ENCODE measurements at regions not wholly inside any gene's neighbourhood (a gene's known extent, or its start where the extent isn't known, plus 50 kb on each side); places are given as distances from the start of the nearest gene placed in this dataset.
A peak's percentile ranks its signal among the peaks of the same experiment; 100 is the strongest.

- POLR2A ChIA-PET: no interaction called here
- Mint-ChIP-seq H3K27me3 (no peaks in the 10 kb centered on the region), H3K4me3 (no peak overlapping the region), H3K36me3 (peaks cover 0 to 9% (median 5%) of the 10 kb centered on the region in 5 donors), H3K27ac (no peak overlapping the region), H3K9me3 (peaks cover 0 to 5% (median 0%) of the 10 kb centered on the region in 11 donors), H3K4me1 (no peaks in the 10 kb centered on the region)
- Histone ChIP-seq H3K9me3 (ENCODE audit: control insufficient read depth in 2 of 3, low read length in 3 of 3) (no peaks in the 10 kb centered on the region), H3K27ac (ENCODE audit: low read depth, low read length) (no peak overlapping the region), H3K4me1 (ENCODE audit: control insufficient read depth in 2 of 2, insufficient read depth in 2 of 2, low read length in 2 of 2) (no peaks in the 10 kb centered on the region), H3K27me3 (ENCODE audit: control insufficient read depth in 2 of 2, insufficient read depth in 2 of 2, low read length in 2 of 2) (peaks cover 0 to 3% of the 10 kb centered on the region in 2 donors), H3K36me3 (ENCODE audit: control insufficient read depth in 2 of 3, insufficient read depth in 3 of 3, low read length in 3 of 3) (no peaks in the 10 kb centered on the region), H3K4me3 (ENCODE audit: low read length) (no peak overlapping the region)
- CTCF ChIA-PET: no interaction called here
- intact Hi-C loops (cut with micrococcal nuclease): no loop called here
- ATAC-seq (no peak), DNase-seq (no peak)
These were observed 190.6 kb upstream of the HS3ST3A1 start for GRCh38 chr17:13792314-13792713.

GRCh38 chr17:13793951-13794350 lies 192.2 kb upstream of the HS3ST3A1 start:
- Histone ChIP-seq H3K27ac (ENCODE audit: low read depth, low read length) (no peak overlapping the region), H3K27me3 (ENCODE audit: control insufficient read depth in 2 of 2, insufficient read depth in 2 of 2, low read length in 2 of 2) (peaks cover 0 to 3% of the 10 kb centered on the region in 2 donors), H3K4me3 (ENCODE audit: low read length) (no peak overlapping the region), H3K36me3 (ENCODE audit: control insufficient read depth in 2 of 3, insufficient read depth in 3 of 3, low read length in 3 of 3) (no peaks in the 10 kb centered on the region), H3K9me3 (ENCODE audit: control insufficient read depth in 2 of 3, low read length in 3 of 3) (no peaks in the 10 kb centered on the region), H3K4me1 (ENCODE audit: control insufficient read depth in 2 of 2, insufficient read depth in 2 of 2, low read length in 2 of 2) (no peaks in the 10 kb centered on the region)
- Mint-ChIP-seq H3K9me3 (peaks cover 0 to 5% (median 1%) of the 10 kb centered on the region in 11 donors), H3K27me3 (no peaks in the 10 kb centered on the region), H3K36me3 (peaks cover 0 to 7% (median 0%) of the 10 kb centered on the region in 5 donors), H3K4me1 (no peaks in the 10 kb centered on the region), H3K27ac (no peak overlapping the region), H3K4me3 (no peak overlapping the region)
- POLR2A ChIA-PET: no interaction called here
- CTCF ChIA-PET: no interaction called here
- intact Hi-C loops (cut with micrococcal nuclease): no loop called here
- ATAC-seq: no peak
- no peak for DNase-seq

GRCh38 chr17:13797863-13798262 lies 196.1 kb upstream of the HS3ST3A1 start:
- Mint-ChIP-seq H3K27ac (no peak overlapping the region), H3K4me3 (no peak overlapping the region), H3K9me3 (peaks cover 0 to 5% (median 0%) of the 10 kb centered on the region in 11 donors), H3K36me3 (peaks cover 0 to 10% (median 0%) of the 10 kb centered on the region in 5 donors), H3K27me3 (no peaks in the 10 kb centered on the region), H3K4me1 (no peaks in the 10 kb centered on the region)
- H3K36me3 ChIP-seq (ENCODE audit: control insufficient read depth in 2 of 3, insufficient read depth in 3 of 3, low read length in 3 of 3): no peaks in the 10 kb centered on the region
- no peak overlapping the region for H3K4me3 ChIP-seq (ENCODE audit: low read length)
- ATAC-seq: no peak
- POLR2A ChIA-PET: no interaction called here
- no peaks in the 10 kb centered on the region for H3K27me3 ChIP-seq (ENCODE audit: control insufficient read depth in 2 of 2, insufficient read depth in 2 of 2, low read length in 2 of 2)
- no peak overlapping the region for H3K27ac ChIP-seq (ENCODE audit: low read depth, low read length)
- H3K4me1 ChIP-seq (ENCODE audit: control insufficient read depth in 2 of 2, insufficient read depth in 2 of 2, low read length in 2 of 2): no peaks in the 10 kb centered on the region
- intact Hi-C loops (cut with micrococcal nuclease): no loop called here
- no peaks in the 10 kb centered on the region for H3K9me3 ChIP-seq (ENCODE audit: control insufficient read depth in 2 of 3, low read length in 3 of 3)
- CTCF ChIA-PET: no interaction called here
- no peak for DNase-seq

GRCh38 chr17:13806092-13806491 lies 204.4 kb upstream of the HS3ST3A1 start:
- ChIA-PET POLR2A (no interaction called here), CTCF (no interaction called here)
- H3K9me3 Mint-ChIP-seq: peaks cover 0 to 5% (median 0%) of the 10 kb centered on the region in 11 donors
- H3K36me3 ChIP-seq (ENCODE audit: control insufficient read depth in 2 of 3, insufficient read depth in 3 of 3, low read length in 3 of 3): no peaks in the 10 kb centered on the region
- H3K36me3 Mint-ChIP-seq: peaks cover 0 to 4% (median 3%) of the 10 kb centered on the region in 5 donors
- H3K4me1 ChIP-seq (ENCODE audit: control insufficient read depth in 2 of 2, insufficient read depth in 2 of 2, low read length in 2 of 2): no peaks in the 10 kb centered on the region
- no peaks in the 10 kb centered on the region for H3K27me3 Mint-ChIP-seq
- no peak overlapping the region for H3K4me3 ChIP-seq (ENCODE audit: low read length)
- DNase-seq (no peak), ATAC-seq (no peak)
- intact Hi-C loops (cut with micrococcal nuclease): no loop called here
- no peak overlapping the region for H3K27ac ChIP-seq (ENCODE audit: low read depth, low read length)
- no peak overlapping the region for H3K4me3 Mint-ChIP-seq
- no peaks in the 10 kb centered on the region for H3K9me3 ChIP-seq (ENCODE audit: control insufficient read depth in 2 of 3, low read length in 3 of 3)
- H3K27ac Mint-ChIP-seq: peak overlapping the region in 1 of 9 donors; percentile 16
- H3K27me3 ChIP-seq (ENCODE audit: control insufficient read depth in 2 of 2, insufficient read depth in 2 of 2, low read length in 2 of 2): no peaks in the 10 kb centered on the region
- peaks cover 0 to 6% (median 0%) of the 10 kb centered on the region in 7 donors for H3K4me1 Mint-ChIP-seq

GRCh38 chr17:13807103-13807502 lies 205.4 kb upstream of the HS3ST3A1 start:
- intact Hi-C loops (cut with micrococcal nuclease): no loop called here
- ATAC-seq: no peak
- H3K4me3 Mint-ChIP-seq: no peak overlapping the region
- no peak overlapping the region for H3K27ac ChIP-seq (ENCODE audit: low read depth, low read length)
- H3K27me3 Mint-ChIP-seq: no peaks in the 10 kb centered on the region
- no peak overlapping the region for H3K27ac Mint-ChIP-seq
- H3K36me3 Mint-ChIP-seq: peaks cover 0 to 4% (median 3%) of the 10 kb centered on the region in 5 donors
- peaks cover 0 to 5% (median 0%) of the 10 kb centered on the region in 11 donors for H3K9me3 Mint-ChIP-seq
- CTCF ChIA-PET: no interaction called here
- no peaks in the 10 kb centered on the region for H3K4me1 ChIP-seq (ENCODE audit: control insufficient read depth in 2 of 2, insufficient read depth in 2 of 2, low read length in 2 of 2)
- H3K4me1 Mint-ChIP-seq: peaks cover 0 to 6% (median 0%) of the 10 kb centered on the region in 7 donors
- H3K27me3 ChIP-seq (ENCODE audit: control insufficient read depth in 2 of 2, insufficient read depth in 2 of 2, low read length in 2 of 2): no peaks in the 10 kb centered on the region
- DNase-seq: no peak
- H3K36me3 ChIP-seq (ENCODE audit: control insufficient read depth in 2 of 3, insufficient read depth in 3 of 3, low read length in 3 of 3): no peaks in the 10 kb centered on the region
- no peaks in the 10 kb centered on the region for H3K9me3 ChIP-seq (ENCODE audit: control insufficient read depth in 2 of 3, low read length in 3 of 3)
- POLR2A ChIA-PET: no interaction called here
- H3K4me3 ChIP-seq (ENCODE audit: low read length): no peak overlapping the region

GRCh38 chr17:13812350-13812749 lies 210.6 kb upstream of the HS3ST3A1 start:
- peaks cover 0 to 8% (median 0%) of the 10 kb centered on the region in 11 donors for H3K9me3 Mint-ChIP-seq
- no peak overlapping the region for H3K4me3 Mint-ChIP-seq
- Histone ChIP-seq H3K27me3 (ENCODE audit: control insufficient read depth in 2 of 2, insufficient read depth in 2 of 2, low read length in 2 of 2) (no peaks in the 10 kb centered on the region), H3K4me1 (ENCODE audit: control insufficient read depth in 2 of 2, insufficient read depth in 2 of 2, low read length in 2 of 2) (no peaks in the 10 kb centered on the region), H3K36me3 (ENCODE audit: control insufficient read depth in 2 of 3, insufficient read depth in 3 of 3, low read length in 3 of 3) (no peaks in the 10 kb centered on the region), H3K4me3 (ENCODE audit: low read length) (no peak overlapping the region), H3K9me3 (ENCODE audit: control insufficient read depth in 2 of 3, low read length in 3 of 3) (no peaks in the 10 kb centered on the region), H3K27ac (ENCODE audit: low read depth, low read length) (no peak overlapping the region)
- CTCF ChIA-PET: no interaction called here
- no peaks in the 10 kb centered on the region for H3K27me3 Mint-ChIP-seq
- POLR2A ChIA-PET: no interaction called here
- intact Hi-C loops (cut with micrococcal nuclease): no loop called here
- no peaks in the 10 kb centered on the region for H3K4me1 Mint-ChIP-seq
- H3K27ac Mint-ChIP-seq: no peak overlapping the region
- H3K36me3 Mint-ChIP-seq: peaks cover 0 to 9% (median 3%) of the 10 kb centered on the region in 5 donors
- no peak for DNase-seq
- no peak for ATAC-seq

- Mint-ChIP-seq H3K9me3 (peaks cover 0 to 5% (median 0%) of the 10 kb centered on the region in 11 donors), H3K4me1 (no peaks in the 10 kb centered on the region), H3K27ac (no peak overlapping the region), H3K27me3 (no peaks in the 10 kb centered on the region), H3K36me3 (peaks cover 0 to 7% (median 4%) of the 10 kb centered on the region in 5 donors), H3K4me3 (no peak overlapping the region)
- CTCF ChIA-PET: no interaction called here
- H3K36me3 ChIP-seq (ENCODE audit: control insufficient read depth in 2 of 3, insufficient read depth in 3 of 3, low read length in 3 of 3): no peaks in the 10 kb centered on the region
- no peaks in the 10 kb centered on the region for H3K4me1 ChIP-seq (ENCODE audit: control insufficient read depth in 2 of 2, insufficient read depth in 2 of 2, low read length in 2 of 2)
- no peaks in the 10 kb centered on the region for H3K9me3 ChIP-seq (ENCODE audit: control insufficient read depth in 2 of 3, low read length in 3 of 3)
- intact Hi-C loops (cut with micrococcal nuclease): no loop called here
- POLR2A ChIA-PET: no interaction called here
- H3K27ac ChIP-seq (ENCODE audit: low read depth, low read length): no peak overlapping the region
- no peak for DNase-seq
- H3K27me3 ChIP-seq (ENCODE audit: control insufficient read depth in 2 of 2, insufficient read depth in 2 of 2, low read length in 2 of 2): no peaks in the 10 kb centered on the region
- ATAC-seq: no peak
- H3K4me3 ChIP-seq (ENCODE audit: low read length): no peak overlapping the region
These were observed 211.9 kb upstream of the HS3ST3A1 start for GRCh38 chr17:13813347-13814240.

Data from naive thymus-derived CD4-positive, alpha-beta T cell (primary cell).